OCI-LY7 (cell line): ENCODE measurements at regions not wholly inside any gene's neighbourhood (a gene's known extent, or its start where the extent isn't known, plus 50 kb on each side); places are given as distances from the start of the nearest gene placed in this dataset.

ENCODE experiments used
- BruUV-seq: library from RNA; stranded (reverse); fragments of 400-500 nt; replicated peaks from 2 replicates; lab custom pipeline; 2021; lab: Mats Ljungman, UMichigan
- CTCF ChIA-PET: fragments of 300-600 bp; sonication (Branson Sonifier 250); formaldehyde crosslinking; loops from one replicate; lab custom pipeline; 2022; ENCODE audit warnings: antibody characterized with exemption; ENCODE audit not compliant: unreplicated experiment; lab: Charles Lee
- POLR2A ChIA-PET: fragments of 300-600 bp; sonication (Branson Sonifier 250); formaldehyde crosslinking; loops from one replicate; lab custom pipeline; 2022; ENCODE audit warnings: antibody characterized with exemption; lab: Charles Lee
- DNase-seq: peaks from one replicate; pipeline ENCODE4 v3.0.0-alpha.2; 2015; ENCODE audit warnings: low spot score
- H2AFZ ChIP-seq: fragments of 200-600 bp; sonication (generic), shearing (Covaris generic); 2 replicates; pipeline ENCODE4 v1.6.1; 2014; ENCODE audit warnings: mild to moderate bottlenecking, antibody characterized with exemption, low read length, moderate library complexity
- H3K27ac ChIP-seq: fragments of 200-600 bp; sonication (generic); 2 replicates; pipeline ENCODE4 v1.5.1; 2014; ENCODE audit warnings: mixed run types, low read depth, mild to moderate bottlenecking, moderate library complexity, low read length, inconsistent platforms; ENCODE audit not compliant: poor library complexity, severe bottlenecking
- H3K36me3 ChIP-seq: fragments of 200-600 bp; sonication (generic); 2 replicates; pipeline ENCODE4 v1.6.1; 2014; ENCODE audit warnings: mild to moderate bottlenecking, antibody characterized with exemption, low read length, moderate library complexity, mixed read lengths; ENCODE audit not compliant: insufficient read depth
- H3K4me1 ChIP-seq: fragments of 200-600 bp; sonication (generic); 2 replicates; pipeline ENCODE4 v1.5.1; 2014; ENCODE audit warnings: mild to moderate bottlenecking, low read length; ENCODE audit not compliant: insufficient read depth, poor library complexity, severe bottlenecking
- H3K4me2 ChIP-seq: fragments of 200-600 bp; sonication (generic); 2 replicates; pipeline ENCODE4 v1.6.1; 2014; ENCODE audit warnings: mild to moderate bottlenecking, low read length
- H3K4me3 ChIP-seq: fragments of 200-600 bp; sonication (generic); 2 replicates; pipeline ENCODE4 v1.5.1; 2014; ENCODE audit warnings: mild to moderate bottlenecking, low read depth, low read length; ENCODE audit not compliant: poor library complexity, severe bottlenecking
- H3K79me2 ChIP-seq: fragments of 200-600 bp; sonication (generic); 2 replicates; pipeline ENCODE4 v1.6.1; 2016; ENCODE audit warnings: low read depth, mild to moderate bottlenecking, low read length, moderate library complexity, mixed read lengths; ENCODE audit not compliant: insufficient read depth
- H3K9me2 ChIP-seq: fragments of 200-600 bp; sonication (generic); 2 replicates; pipeline ENCODE4 v1.6.1; 2016; ENCODE audit warnings: mild to moderate bottlenecking, low read length, mixed read lengths; ENCODE audit not compliant: insufficient read depth
- H3K9me3 ChIP-seq: fragments of 200-600 bp; sonication (generic); 2 replicates; pipeline ENCODE4 v1.6.1; 2014; ENCODE audit warnings: mild to moderate bottlenecking, mixed run types, low read length, mixed read lengths
- H4K20me1 ChIP-seq: fragments of 200-600 bp; sonication (generic); 2 replicates; pipeline ENCODE4 v1.6.1; 2014; ENCODE audit warnings: mild to moderate bottlenecking, antibody characterized with exemption, low read length, moderate library complexity, mixed read lengths; ENCODE audit not compliant: insufficient read depth
- CTCF ChIP-seq: fragments of 200-600 bp; sonication (generic); conservative IDR thresholded peaks from 2 replicates; pipeline ENCODE4 v1.5.1; 2014; ENCODE audit warnings: mild to moderate bottlenecking, antibody characterized with exemption, low read length, moderate library complexity, mixed read lengths
- EZH2phosphoT487 ChIP-seq: fragments of 200-600 bp; sonication (generic); IDR thresholded peaks from 2 replicates; pipeline ENCODE4 v1.6.1; 2018; ENCODE audit warnings: low read depth, borderline replicate concordance, mild to moderate bottlenecking, mixed run types, antibody characterized with exemption, low read length, moderate library complexity, mixed read lengths
- intact Hi-C: fragments of 100-400 bp; cut with micrococcal nuclease; formaldehyde crosslinking; loops from one replicate; pipeline ENCODE4 v1.10.0; 2022; ENCODE audit not compliant: unreplicated experiment

- Histone ChIP-seq H3K27ac (no peak overlapping the region), H3K79me2 (no peaks in the 10 kb centered on the region), H3K4me1 (no peaks in the 10 kb centered on the region), H3K9me3 (no peaks in the 10 kb centered on the region), H4K20me1 (no peaks in the 10 kb centered on the region), H3K36me3 (no peaks in the 10 kb centered on the region), H3K9me2 (no peaks in the 10 kb centered on the region), H3K4me3 (no peak overlapping the region), H3K4me2 (no peak overlapping the region), H2AFZ (no peak overlapping the region)
- CTCF ChIA-PET, result no interaction called here
- DNase-seq, result no peak
- no TSS peak for BruUV-seq
- intact Hi-C loops, result no loop called here
- TF ChIP-seq EZH2phosphoT487 (no peak), CTCF (no peak)
- POLR2A ChIA-PET, result no interaction called here
Observed at GRCh38 chr12:34345801-34346200, 323.5 kb downstream of the ALG10 start.

GRCh38 chr12:34346372-34347034 is 324.2 kb downstream of the ALG10 start:
- Histone ChIP-seq H3K27ac (no peak overlapping the region), H4K20me1 (no peaks in the 10 kb centered on the region), H3K79me2 (no peaks in the 10 kb centered on the region), H3K9me3 (no peaks in the 10 kb centered on the region), H3K4me3 (no peak overlapping the region), H3K4me1 (no peaks in the 10 kb centered on the region), H3K9me2 (no peaks in the 10 kb centered on the region), H3K36me3 (no peaks in the 10 kb centered on the region), H3K4me2 (no peak overlapping the region), H2AFZ (no peak overlapping the region)
- CTCF ChIA-PET, result no interaction called here
- no TSS peak for BruUV-seq
- no peak for DNase-seq
- intact Hi-C loops, result no loop called here
- TF ChIP-seq CTCF, result no peak
- TF ChIP-seq EZH2phosphoT487, result no peak
- POLR2A ChIA-PET, result no interaction called here

GRCh38 chr12:34347367-34347766 is 325.1 kb downstream of the ALG10 start:
- Histone ChIP-seq H3K9me3 (no peaks in the 10 kb centered on the region), H2AFZ (no peak overlapping the region), H3K4me3 (no peak overlapping the region), H3K9me2 (no peaks in the 10 kb centered on the region), H3K79me2 (no peaks in the 10 kb centered on the region), H3K4me1 (no peaks in the 10 kb centered on the region), H3K36me3 (no peaks in the 10 kb centered on the region), H3K27ac (no peak overlapping the region), H4K20me1 (no peaks in the 10 kb centered on the region), H3K4me2 (no peak overlapping the region)
- intact Hi-C loops, result no loop called here
- POLR2A ChIA-PET, result no interaction called here
- CTCF ChIA-PET, result no interaction called here
- no TSS peak for BruUV-seq
- DNase-seq, result no peak
- no peak for TF ChIP-seq CTCF
- TF ChIP-seq EZH2phosphoT487, result no peak
